ENCODE measurements at regions not wholly inside any gene's neighbourhood (a gene's known extent, or its start where the extent isn't known, plus 50 kb on each side); places are given as distances from the start of the nearest gene placed in this dataset.

GRCh38 chr2:7454592-7454991, 537.4 kb downstream of the RNF144A start:
- DNase-seq (ENCODE audit: low read depth), result no peak

GRCh38 chr2:7456762-7457161, 539.5 kb downstream of the RNF144A start:
- no peak for DNase-seq (ENCODE audit: low read depth)

GRCh38 chr2:7458066-7458465, 540.9 kb downstream of the RNF144A start:
- DNase-seq (ENCODE audit: low read depth), result no peak

- no peak for DNase-seq (ENCODE audit: low read depth)
Measured at GRCh38 chr2:7467782-7468447, 550.7 kb downstream of the RNF144A start.

- DNase-seq (ENCODE audit: low read depth), result no peak
Measured at GRCh38 chr2:7468448-7468828, 551.2 kb downstream of the RNF144A start.

GRCh38 chr2:7468955-7469354, 551.7 kb downstream of the RNF144A start:
- no peak for DNase-seq (ENCODE audit: low read depth)

- DNase-seq (ENCODE audit: low read depth), result no peak
Measured at GRCh38 chr2:7471185-7471584, 554.0 kb downstream of the RNF144A start.

- no peak for DNase-seq (ENCODE audit: low read depth)
Measured at GRCh38 chr2:7472465-7472864, 555.3 kb downstream of the RNF144A start.

- no peak for DNase-seq (ENCODE audit: low read depth)
Measured at GRCh38 chr2:7473135-7473771, 556.0 kb downstream of the RNF144A start.

GRCh38 chr2:7476371-7476770, 559.2 kb downstream of the RNF144A start:
- no peak for DNase-seq (ENCODE audit: low read depth)

GRCh38 chr2:7479603-7480002, 562.4 kb downstream of the RNF144A start:
- DNase-seq (ENCODE audit: low read depth), result no peak

GRCh38 chr2:7480431-7480830, 563.2 kb downstream of the RNF144A start:
- DNase-seq (ENCODE audit: low read depth), result no peak

GRCh38 chr2:7490672-7491071, 573.5 kb downstream of the RNF144A start:
- no peak for DNase-seq (ENCODE audit: low read depth)

- DNase-seq (ENCODE audit: low read depth), result no peak
Measured at GRCh38 chr2:7492719-7493118, 575.5 kb downstream of the RNF144A start.

- DNase-seq (ENCODE audit: low read depth), result no peak
Measured at GRCh38 chr2:7497178-7497577, 580.0 kb downstream of the RNF144A start.

GRCh38 chr2:7499018-7499417, 581.8 kb downstream of the RNF144A start:
- no peak for DNase-seq (ENCODE audit: low read depth)

GRCh38 chr2:7502336-7502735, 585.1 kb downstream of the RNF144A start:
- DNase-seq (ENCODE audit: low read depth), result no peak

GRCh38 chr2:7508296-7508943, 591.2 kb downstream of the RNF144A start:
- DNase-seq (ENCODE audit: low read depth), result no peak

GRCh38 chr2:7510353-7510752, 593.1 kb downstream of the RNF144A start:
- DNase-seq (ENCODE audit: low read depth), result peak; percentile 34

GRCh38 chr2:7513834-7514233, 596.6 kb downstream of the RNF144A start:
- DNase-seq (ENCODE audit: low read depth), result no peak

- DNase-seq (ENCODE audit: low read depth), result no peak
Measured at GRCh38 chr2:7515327-7515726, 598.1 kb downstream of the RNF144A start.

- no peak for DNase-seq (ENCODE audit: low read depth)
Measured at GRCh38 chr2:7516484-7517063, 599.4 kb downstream of the RNF144A start.

All from HT1080 (cell line).